PC-9 (cell line): ENCODE measurements at regions not wholly inside any gene's neighbourhood (a gene's known extent, or its start where the extent isn't known, plus 50 kb on each side); places are given as distances from the start of the nearest gene placed in this dataset.

ENCODE experiments used
- BruUV-seq: library from RNA; stranded (reverse); fragments of 400-500 nt; replicated peaks from 2 replicates; lab custom pipeline; 2021; lab: Mats Ljungman, UMichigan
- CTCF ChIA-PET: fragments of 300-600 bp; sonication (Branson Sonifier 250); formaldehyde crosslinking; loops from one replicate; lab custom pipeline; 2022; ENCODE audit warnings: antibody characterized with exemption; lab: Charles Lee
- POLR2A ChIA-PET: fragments of 300-600 bp; sonication (Branson Sonifier 250); formaldehyde crosslinking; loops from one replicate; lab custom pipeline; 2022; ENCODE audit warnings: antibody characterized with exemption; ENCODE audit not compliant: unreplicated experiment; lab: Charles Lee
- DNase-seq, 2 experiments: peaks; one replicate each; pipeline versions ENCODE4 v3.0.0 to v3.0.0-alpha.2; 2015 to 2022; ENCODE audit warnings: mixed read lengths in 1 of 2
- H2AFZ ChIP-seq: fragments of 200-600 bp; sonication (generic); 2 replicates; pipeline ENCODE4 v1.8.1; 2017; ENCODE audit warnings: antibody characterized with exemption
- H3F3A ChIP-seq: fragments of 200-600 bp; sonication (generic); 2 replicates; pipeline ENCODE4 v1.8.1; 2017; ENCODE audit warnings: antibody characterized with exemption, mild to moderate bottlenecking, low read depth; ENCODE audit not compliant: insufficient read depth
- H3K27ac ChIP-seq: fragments of 200-600 bp; sonication (generic); 2 replicates; pipeline ENCODE4 v1.6.1; 2016; ENCODE audit warnings: mixed run types
- H3K27me3 ChIP-seq: fragments of 200-600 bp; sonication (generic); 2 replicates; pipeline ENCODE4 v1.6.1; 2016; ENCODE audit warnings: low read depth, mixed run types; ENCODE audit not compliant: insufficient read depth
- H3K36me3 ChIP-seq: fragments of 200-600 bp; sonication (generic); 2 replicates; pipeline ENCODE4 v1.6.1; 2016; ENCODE audit warnings: low read depth, mixed run types
- H3K4me1 ChIP-seq: fragments of 200-600 bp; sonication (generic); replicated peaks from 2 replicates; pipeline ENCODE4 v1.6.1; 2016; ENCODE audit warnings: mixed run types; ENCODE audit not compliant: insufficient read depth
- H3K4me2 ChIP-seq: fragments of 200-600 bp; sonication (generic); 2 replicates; pipeline ENCODE4 v1.6.1; 2017; ENCODE audit warnings: mixed run types
- H3K4me3 ChIP-seq: fragments of 200-600 bp; sonication (generic); 2 replicates; pipeline ENCODE4 v1.6.1; 2016; ENCODE audit warnings: mixed run types
- H3K79me2 ChIP-seq: fragments of 200-600 bp; sonication (generic); 2 replicates; pipeline ENCODE4 v1.6.1; 2017; ENCODE audit warnings: low read depth, mixed run types
- H3K9me2 ChIP-seq: fragments of 200-600 bp; sonication (generic); 2 replicates; pipeline ENCODE4 v1.8.1; 2017; ENCODE audit warnings: mild to moderate bottlenecking; ENCODE audit not compliant: insufficient read depth
- H3K9me3 ChIP-seq: fragments of 200-600 bp; sonication (generic); 2 replicates; pipeline ENCODE4 v1.8.1; 2016; ENCODE audit warnings: low read depth; ENCODE audit not compliant: insufficient read depth
- H4K20me1 ChIP-seq: fragments of 200-600 bp; sonication (generic); 2 replicates; pipeline ENCODE4 v1.8.1; 2017; ENCODE audit not compliant: insufficient read depth
- CTCF ChIP-seq: fragments of 200-600 bp; sonication (generic); conservative IDR thresholded peaks from 2 replicates; pipeline ENCODE4 v1.6.1; 2017; ENCODE audit warnings: mixed run types, antibody characterized with exemption, mild to moderate bottlenecking, moderate library complexity
- EZH2 ChIP-seq: fragments of 200-600 bp; sonication (generic); IDR thresholded peaks from 2 replicates; pipeline ENCODE4 v1.8.0; 2017; ENCODE audit warnings: antibody characterized with exemption, low read depth
- intact Hi-C: fragments of 100-400 bp; cut with micrococcal nuclease; formaldehyde crosslinking; loops from one replicate; pipeline ENCODE4 v1.10.0; 2022; ENCODE audit not compliant: unreplicated experiment

DNA sequence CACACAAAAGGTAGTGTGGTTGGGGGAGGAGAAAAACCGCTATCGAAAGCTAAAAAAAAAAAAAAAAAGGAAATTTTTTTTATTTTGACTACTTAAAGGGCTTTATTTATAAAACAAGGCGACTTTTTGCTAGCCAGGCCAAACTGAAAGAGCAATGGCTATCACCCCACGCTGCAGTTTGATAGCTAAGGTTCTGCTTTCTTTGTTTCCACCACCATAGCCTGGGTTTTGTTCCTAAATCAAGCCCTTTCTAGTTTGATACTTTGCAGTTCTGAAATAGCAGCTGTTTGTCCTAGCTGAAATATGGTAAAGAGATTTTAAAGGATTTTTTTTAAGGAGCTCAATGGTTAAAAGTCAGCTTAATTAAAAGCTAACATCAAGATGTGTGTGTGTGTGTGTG lies 67.4 kb upstream of the ABCA12 start:
- no TSS peak for BruUV-seq

DNA sequence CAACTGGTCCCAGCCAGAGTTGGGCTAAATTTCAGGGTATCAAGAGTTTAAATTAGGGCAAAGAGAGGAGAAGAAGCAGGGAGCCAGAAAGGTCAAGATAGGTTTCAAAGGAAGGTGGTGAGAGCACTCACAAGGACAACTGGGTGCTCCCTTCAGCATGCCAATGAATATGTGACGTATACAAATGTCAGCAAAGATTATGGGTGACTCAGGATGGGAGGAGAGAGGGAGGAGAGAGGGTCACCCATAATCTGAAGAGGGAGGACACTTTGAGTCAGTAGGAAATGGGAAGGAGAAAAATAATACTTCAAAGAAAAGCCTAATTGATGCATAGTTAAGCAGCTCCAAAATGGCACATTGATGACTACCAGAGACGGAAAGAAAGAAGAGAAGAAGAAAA lies 53.1 kb upstream of the ABCA12 start:
- no peak overlapping the region for H3K4me3 ChIP-seq
- ChIA-PET POLR2A (no interaction called here), CTCF (no interaction called here)
- H3K9me2 ChIP-seq = no peaks in the 10 kb centered on the region
- no peaks in the 10 kb centered on the region for H3K27me3 ChIP-seq
- H3F3A ChIP-seq = no peaks in the 10 kb centered on the region
- DNase-seq = no peak
- no peaks in the 10 kb centered on the region for H3K4me1 ChIP-seq
- H3K36me3 ChIP-seq = no peaks in the 10 kb centered on the region
- no TSS peak for BruUV-seq
- no peaks in the 10 kb centered on the region for H3K79me2 ChIP-seq
- no peaks in the 10 kb centered on the region for H4K20me1 ChIP-seq
- H3K9me3 ChIP-seq = no peaks in the 10 kb centered on the region
- intact Hi-C loops = no loop called here
- no peak overlapping the region for H3K4me2 ChIP-seq
- no peak overlapping the region for H2AFZ ChIP-seq
- H3K27ac ChIP-seq = no peak overlapping the region
- no peak for TF ChIP-seq EZH2
- TF ChIP-seq CTCF = no peak

More for the DNA sequence above, 67.4 kb upstream of the ABCA12 start:
- DNase-seq = no peak
- Histone ChIP-seq H3K4me3 (no peak overlapping the region), H3K9me2 (no peaks in the 10 kb centered on the region), H2AFZ (no peak overlapping the region), H3K9me3 (peaks cover 7% of the 10 kb centered on the region; the same call in 1 of the 2 replicates), H3K4me1 (no peaks in the 10 kb centered on the region), H4K20me1 (no peaks in the 10 kb centered on the region), H3K79me2 (no peaks in the 10 kb centered on the region), H3K27me3 (no peaks in the 10 kb centered on the region), H3K4me2 (no peak overlapping the region), H3K27ac (no peak overlapping the region), H3F3A (no peaks in the 10 kb centered on the region), H3K36me3 (no peaks in the 10 kb centered on the region)
- CTCF ChIA-PET = no interaction called here
- intact Hi-C loops = no loop called here
- POLR2A ChIA-PET = no interaction called here
- no peak for TF ChIP-seq EZH2
- no peak for TF ChIP-seq CTCF

- intact Hi-C loops = no loop called here
Observed at GRCh38 chr2:215190588-215190987, 52.2 kb upstream of the ABCA12 start.

More at GRCh38 chr2:215190588-215190987, 52.2 kb upstream of the ABCA12 start:
- Histone ChIP-seq H3F3A (no peaks in the 10 kb centered on the region), H3K4me2 (no peak overlapping the region), H3K79me2 (no peaks in the 10 kb centered on the region), H3K4me3 (no peak overlapping the region), H2AFZ (no peak overlapping the region), H4K20me1 (no peaks in the 10 kb centered on the region), H3K36me3 (no peaks in the 10 kb centered on the region), H3K9me3 (no peaks in the 10 kb centered on the region), H3K27ac (no peak overlapping the region), H3K4me1 (no peaks in the 10 kb centered on the region), H3K9me2 (no peaks in the 10 kb centered on the region), H3K27me3 (no peaks in the 10 kb centered on the region)
- no TSS peak for BruUV-seq
- DNase-seq = no peak
- POLR2A ChIA-PET = no interaction called here
- TF ChIP-seq EZH2 (no peak), CTCF (no peak)
- CTCF ChIA-PET = no interaction called here
